ENCODE measurements at regions not wholly inside any gene's neighbourhood (a gene's known extent, or its start where the extent isn't known, plus 50 kb on each side); places are given as distances from the start of the nearest gene placed in this dataset.

- TF ChIP-seq SIN3A (IDR thresholded peaks at IDR 0.05; ENCODE audit: borderline replicate concordance, insufficient read depth, low read length) (no peak), TAF1 (IDR thresholded peaks at IDR 0.05; ENCODE audit: borderline replicate concordance, insufficient read depth, low read length) (no peak), REST (IDR thresholded peaks at IDR 0.05; ENCODE audit: insufficient read depth in 1 of 2, low read depth in 2 of 2, low read length in 2 of 2) (no peak)
Measured at GRCh38 chr13:73738626-73739025, 395.6 kb downstream of the KLF12 start.

Measured in PFSK-1 (cell line).